ENCODE measurements at regions not wholly inside any gene's neighbourhood (a gene's known extent, or its start where the extent isn't known, plus 50 kb on each side); places are given as distances from the start of the nearest gene placed in this dataset.
A peak's percentile ranks its signal among the peaks of the same experiment; 100 is the strongest.

DNA sequence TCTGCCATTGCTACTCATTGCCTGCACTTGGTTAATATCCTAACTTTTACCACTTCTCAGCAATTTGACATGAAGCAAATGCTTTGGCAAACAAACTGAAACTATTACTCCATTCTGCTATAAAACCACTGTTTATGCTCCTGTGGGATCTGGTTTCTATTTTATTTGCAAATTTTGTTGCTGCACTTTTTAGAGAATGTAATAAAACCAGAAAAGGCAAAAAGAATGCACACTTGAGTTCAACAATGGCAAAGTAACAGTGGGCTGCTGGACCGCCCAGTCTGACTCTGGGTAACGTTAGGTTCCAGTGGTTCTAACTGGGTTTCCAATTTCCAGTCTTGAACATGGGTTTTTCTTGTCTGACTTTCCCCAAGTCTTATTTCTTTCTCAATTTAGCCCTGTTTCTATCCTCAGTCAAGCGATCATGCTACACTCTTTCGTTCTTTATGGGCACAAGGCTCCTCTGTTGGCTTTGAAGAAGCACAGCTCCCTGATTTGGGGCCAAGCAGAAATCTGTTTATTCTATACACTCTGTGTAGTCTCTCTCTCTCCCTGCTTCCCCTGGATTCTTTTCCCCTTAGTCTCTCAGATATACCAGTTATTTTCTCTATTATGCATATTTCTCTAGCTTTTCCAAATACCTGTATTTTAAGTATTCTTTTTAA, 129.2 kb upstream of the FAM3C start:
- DNase-seq (ENCODE audit: low read depth in 3 of 3) = no peak

GRCh38 chr7:121521711-121522400, 125.7 kb upstream of the FAM3C start:
- DNase-seq (ENCODE audit: low read depth in 3 of 3) = no peak

GRCh38 chr7:121520911-121521310, 124.8 kb upstream of the FAM3C start:
- DNase-seq (ENCODE audit: low read depth in 3 of 3) = no peak

GRCh38 chr7:121519548-121520521, 123.7 kb upstream of the FAM3C start:
- DNase-seq (ENCODE audit: low read depth in 3 of 3) = no peak

- DNase-seq (ENCODE audit: low read depth in 3 of 3) = no peak
Observed at GRCh38 chr7:121517591-121517990, 121.5 kb upstream of the FAM3C start.

DNA sequence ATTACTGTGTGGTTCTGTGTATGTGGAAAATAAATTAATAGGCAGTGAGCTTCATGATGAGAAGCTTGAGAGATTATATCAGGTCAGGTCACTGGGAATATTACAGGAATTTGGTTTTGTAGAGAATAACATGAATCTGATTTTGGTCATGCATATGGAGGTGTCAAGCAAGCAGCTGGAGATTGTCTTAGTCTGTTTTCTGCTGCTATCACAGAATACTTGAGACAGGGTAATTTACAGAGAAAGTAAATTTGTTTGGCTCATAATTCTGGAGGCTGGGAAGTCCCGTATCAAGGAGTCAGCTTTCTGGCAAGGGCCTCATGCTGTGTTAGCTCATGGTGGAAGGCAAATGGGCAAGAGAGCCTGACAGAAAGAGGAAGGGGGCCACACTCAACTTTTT, 120.7 kb upstream of the FAM3C start:
- no peak for DNase-seq (ENCODE audit: low read depth in 3 of 3)

DNA sequence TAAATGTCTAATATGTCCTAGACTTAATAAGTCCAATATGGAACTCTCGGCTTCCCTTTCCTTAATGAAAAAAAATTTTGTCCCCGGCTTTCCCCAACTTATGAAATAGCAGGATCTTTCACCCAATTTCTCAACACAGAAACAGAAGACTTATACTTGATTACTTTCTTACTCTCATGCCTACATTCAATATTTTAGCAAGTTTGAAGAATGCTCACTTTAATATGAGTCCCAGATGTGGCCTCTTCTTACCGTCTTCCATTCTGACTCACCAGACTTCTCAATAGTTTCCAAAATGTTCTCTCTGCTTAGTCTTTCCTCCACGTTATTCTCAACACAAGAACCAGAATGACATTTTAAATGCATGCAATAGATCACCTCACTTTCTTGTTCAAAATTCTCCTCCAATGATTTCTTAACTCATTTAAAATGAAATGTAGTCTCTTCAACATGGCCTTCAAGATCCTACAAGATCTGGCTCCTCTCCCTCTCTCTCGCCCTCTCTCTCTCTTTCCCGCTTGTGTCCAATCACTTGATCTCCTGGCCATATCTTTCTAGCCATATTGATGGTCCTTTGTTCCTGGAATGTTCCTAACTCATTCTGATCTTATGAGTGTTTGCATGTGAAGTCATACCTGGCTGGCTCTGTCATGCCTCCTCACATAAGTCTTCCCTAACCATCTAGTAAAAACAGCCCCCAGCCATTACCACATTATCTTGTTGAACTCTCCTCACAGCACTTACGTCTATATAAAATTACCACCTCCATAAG, 119.7 kb upstream of the FAM3C start:
- DNase-seq (ENCODE audit: low read depth in 3 of 3) = no peak

DNA sequence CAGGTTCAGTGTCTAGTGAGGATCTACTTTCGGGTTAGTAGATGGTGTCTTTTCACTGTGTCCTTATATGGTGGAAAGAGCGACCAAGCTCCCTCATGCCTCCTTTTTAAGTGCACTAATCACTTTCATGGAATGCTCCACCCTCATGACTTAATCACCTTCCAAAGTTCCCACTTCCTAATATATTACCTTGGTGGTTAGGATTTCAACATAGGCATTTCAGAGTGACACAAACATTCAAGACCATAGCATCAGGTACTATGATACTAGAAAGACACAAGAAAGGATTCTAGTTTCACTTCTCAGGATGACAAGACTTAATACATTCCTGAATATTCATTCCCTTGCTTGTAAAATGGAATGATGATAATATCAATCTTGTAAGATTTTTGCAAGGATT, 119.1 kb upstream of the FAM3C start:
- DNase-seq (ENCODE audit: low read depth in 3 of 3) = no peak

DNA sequence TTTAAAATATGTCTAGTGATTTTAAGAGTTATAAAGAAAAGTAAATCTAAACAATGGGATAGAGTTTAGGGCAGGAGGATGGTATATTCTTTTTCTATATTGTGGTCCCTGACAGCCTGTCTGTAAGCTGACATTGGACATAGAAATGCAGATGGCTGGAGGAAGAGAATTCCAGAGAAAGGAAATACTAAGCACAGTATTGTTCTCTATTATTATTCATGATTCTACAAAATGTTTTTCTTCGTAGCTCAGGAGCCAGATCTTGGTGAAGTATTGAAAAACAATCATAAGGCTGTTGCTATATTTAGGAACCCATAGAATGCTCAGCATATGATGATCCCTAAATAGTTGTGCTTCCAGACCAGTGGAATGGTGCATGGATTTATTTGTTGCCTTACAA, 117.0 kb upstream of the FAM3C start:
- DNase-seq (ENCODE audit: low read depth in 3 of 3) = no peak

GRCh38 chr7:121510858-121511482, 114.9 kb upstream of the FAM3C start:
- DNase-seq (ENCODE audit: low read depth in 3 of 3) = no peak

- DNase-seq (ENCODE audit: low read depth in 3 of 3) = no peak
Observed at GRCh38 chr7:121510302-121510701, 114.2 kb upstream of the FAM3C start.

- DNase-seq (ENCODE audit: low read depth in 3 of 3) = no peak
Observed at GRCh38 chr7:121505540-121506182, 109.6 kb upstream of the FAM3C start.

DNA sequence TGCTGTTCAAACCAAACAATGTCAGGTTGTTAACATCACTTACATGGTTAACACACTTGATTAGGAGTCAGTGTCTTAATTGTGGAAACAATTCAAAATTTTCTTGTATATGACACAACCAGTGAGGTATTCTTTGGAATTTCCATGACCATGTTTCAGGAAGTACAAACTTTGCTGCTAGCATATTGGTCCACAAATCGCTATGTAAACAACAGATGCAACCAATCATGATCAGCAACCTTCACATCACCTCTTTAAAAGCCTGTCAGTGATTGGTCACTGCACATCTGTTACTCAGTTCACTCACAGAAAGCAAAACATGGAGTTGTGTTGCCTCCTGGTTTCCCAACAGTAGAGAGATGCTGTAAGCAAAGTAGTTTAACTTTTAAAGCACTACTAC, 108.9 kb upstream of the FAM3C start:
- no peak for DNase-seq (ENCODE audit: low read depth in 3 of 3)

GRCh38 chr7:121504482-121504881, 108.4 kb upstream of the FAM3C start:
- DNase-seq (ENCODE audit: low read depth in 3 of 3) = no peak

- no peak for DNase-seq (ENCODE audit: low read depth in 3 of 3)
Observed at GRCh38 chr7:121503730-121504129, 107.6 kb upstream of the FAM3C start.

DNA sequence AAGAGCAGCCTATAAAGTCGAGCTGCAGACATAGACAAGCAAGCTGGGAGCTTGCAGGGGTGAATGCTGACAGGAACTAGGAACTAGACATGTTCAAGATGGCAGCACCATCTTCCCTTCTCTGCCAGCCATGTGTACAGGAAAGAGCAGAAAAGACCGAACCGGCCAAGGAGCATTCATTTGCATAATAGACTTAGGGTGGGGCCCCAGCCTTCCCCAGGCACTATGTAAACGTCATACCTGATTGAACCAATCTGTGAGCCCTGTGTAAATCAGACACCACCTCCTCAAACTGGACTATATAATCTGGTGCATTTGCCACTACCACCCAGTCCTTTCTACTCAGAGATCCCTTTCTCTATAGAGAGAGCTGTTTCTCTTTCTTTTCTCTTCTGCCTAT, 106.9 kb upstream of the FAM3C start:
- DNase-seq (ENCODE audit: low read depth in 3 of 3) = no peak

- DNase-seq (ENCODE audit: low read depth in 3 of 3) = no peak
Observed at GRCh38 chr7:121501566-121501965, 105.5 kb upstream of the FAM3C start.

- DNase-seq (ENCODE audit: low read depth in 3 of 3) = no peak
Observed at GRCh38 chr7:121500360-121501058, 104.4 kb upstream of the FAM3C start.

DNA sequence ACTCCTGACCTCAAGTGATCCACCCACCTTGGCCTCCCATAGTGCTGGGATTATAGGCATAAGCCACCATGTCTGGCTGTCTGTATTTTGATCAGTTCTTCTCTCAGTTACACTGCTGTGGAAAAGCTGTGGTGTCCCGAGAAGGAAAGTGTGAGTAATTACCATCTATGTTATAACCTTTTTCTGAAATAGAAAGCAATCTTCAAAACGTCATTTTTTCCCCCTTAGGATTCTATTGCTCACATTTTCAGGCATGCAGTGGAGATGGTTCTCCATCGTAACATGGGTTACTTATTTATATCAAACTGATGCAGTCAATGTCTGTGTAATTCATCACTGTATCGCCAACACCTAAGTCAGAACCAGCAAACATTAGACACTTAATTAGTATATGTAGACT, 103.5 kb upstream of the FAM3C start:
- DNase-seq (ENCODE audit: low read depth in 3 of 3) = peak in 2 of 3 experiments; percentile 5 to 22

GRCh38 chr7:121498816-121499215, 102.7 kb upstream of the FAM3C start:
- DNase-seq (ENCODE audit: low read depth in 3 of 3) = no peak

Measured in stimulated activated CD4-positive, alpha-beta T cell treated with anti-CD3 and anti-CD28 coated beads, TNF-alpha, amount 100 ng/mL, for 24 hours (primary cell).